EH (cell line): ENCODE measurements at regions not wholly inside any gene's neighbourhood (a gene's known extent, or its start where the extent isn't known, plus 50 kb on each side); places are given as distances from the start of the nearest gene placed in this dataset.
A peak's percentile ranks its signal among the peaks of the same experiment; 100 is the strongest.

Source experiments
- DNase-seq: peaks from one replicate; pipeline ENCODE4 v3.0.0-alpha.2; 2015; ENCODE audit warnings: low read depth

GRCh38 chr2:133768658-133769435 lies 200.6 kb upstream of the NCKAP5 start:
- no peak for DNase-seq

DNA sequence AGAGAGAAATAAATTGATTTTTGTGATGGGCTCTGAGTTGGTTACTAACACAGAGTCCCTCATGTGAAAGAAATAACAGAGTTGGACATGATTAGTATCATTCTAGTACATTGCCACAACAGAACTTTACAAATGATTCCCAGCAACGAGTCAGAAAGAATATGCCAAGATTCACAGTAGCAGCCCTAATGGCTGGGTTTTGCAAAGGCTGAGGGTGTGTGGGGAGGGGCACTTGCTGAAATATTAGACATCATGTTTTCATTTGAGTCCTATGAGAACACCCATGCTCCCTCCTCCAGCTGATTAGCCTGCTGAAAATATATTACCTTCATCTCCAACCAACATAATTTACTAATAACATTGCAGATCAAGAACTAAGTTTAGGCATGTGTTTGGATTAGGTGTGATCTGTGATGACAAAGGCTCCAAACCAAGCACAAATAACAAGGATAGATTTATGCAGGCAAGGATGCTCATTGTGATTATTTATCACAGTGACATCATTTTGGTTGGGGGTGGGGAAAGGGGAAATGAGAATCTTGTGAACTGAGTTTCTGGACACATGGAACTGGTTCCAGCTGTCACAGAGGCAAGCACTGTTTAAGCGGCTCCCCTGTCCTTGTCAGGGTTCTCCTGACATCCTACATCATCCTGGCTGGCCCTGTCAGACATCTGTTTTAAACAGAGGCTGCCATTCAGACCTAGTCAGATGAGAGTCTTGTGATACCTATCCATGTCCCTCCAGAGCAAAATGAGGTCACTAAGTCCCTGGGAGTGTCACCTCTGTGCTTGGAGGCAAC lies 205.8 kb upstream of the NCKAP5 start:
- DNase-seq: peak; percentile 18

GRCh38 chr2:133774654-133775015 lies 206.4 kb upstream of the NCKAP5 start:
- DNase-seq: no peak

DNA sequence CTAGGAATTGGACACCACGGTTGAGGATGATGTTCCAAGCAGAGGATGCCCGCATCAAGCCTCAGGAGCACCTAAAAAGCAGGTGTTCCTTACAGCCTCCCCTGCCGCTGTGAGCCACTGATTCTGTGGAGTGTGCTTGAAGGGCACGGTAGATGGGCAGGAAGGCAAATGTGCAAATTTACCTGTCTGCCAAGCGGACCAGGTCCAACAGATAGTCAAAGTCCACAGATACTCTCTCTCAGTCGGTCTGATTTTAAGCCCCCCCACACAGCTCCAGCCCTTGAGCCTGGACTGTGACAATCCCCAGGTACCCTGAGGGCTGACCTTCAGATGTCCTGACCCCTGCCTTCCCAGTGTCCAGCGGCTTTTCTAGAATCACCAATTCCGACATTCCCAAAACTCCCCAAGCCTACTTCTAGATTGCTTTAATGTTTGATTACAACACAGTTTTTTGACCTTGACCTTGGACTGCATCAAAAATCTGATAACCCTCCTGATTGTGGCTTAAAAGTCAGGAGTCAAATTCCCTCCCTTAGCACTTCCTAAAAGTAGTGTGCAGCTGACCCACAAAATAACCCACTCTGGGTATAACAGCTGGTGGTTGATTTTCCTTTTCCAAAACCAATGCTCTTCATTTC lies 208.8 kb upstream of the NCKAP5 start:
- DNase-seq: no peak

GRCh38 chr2:133777574-133777960 lies 209.3 kb upstream of the NCKAP5 start:
- DNase-seq: peak; percentile 83

DNA sequence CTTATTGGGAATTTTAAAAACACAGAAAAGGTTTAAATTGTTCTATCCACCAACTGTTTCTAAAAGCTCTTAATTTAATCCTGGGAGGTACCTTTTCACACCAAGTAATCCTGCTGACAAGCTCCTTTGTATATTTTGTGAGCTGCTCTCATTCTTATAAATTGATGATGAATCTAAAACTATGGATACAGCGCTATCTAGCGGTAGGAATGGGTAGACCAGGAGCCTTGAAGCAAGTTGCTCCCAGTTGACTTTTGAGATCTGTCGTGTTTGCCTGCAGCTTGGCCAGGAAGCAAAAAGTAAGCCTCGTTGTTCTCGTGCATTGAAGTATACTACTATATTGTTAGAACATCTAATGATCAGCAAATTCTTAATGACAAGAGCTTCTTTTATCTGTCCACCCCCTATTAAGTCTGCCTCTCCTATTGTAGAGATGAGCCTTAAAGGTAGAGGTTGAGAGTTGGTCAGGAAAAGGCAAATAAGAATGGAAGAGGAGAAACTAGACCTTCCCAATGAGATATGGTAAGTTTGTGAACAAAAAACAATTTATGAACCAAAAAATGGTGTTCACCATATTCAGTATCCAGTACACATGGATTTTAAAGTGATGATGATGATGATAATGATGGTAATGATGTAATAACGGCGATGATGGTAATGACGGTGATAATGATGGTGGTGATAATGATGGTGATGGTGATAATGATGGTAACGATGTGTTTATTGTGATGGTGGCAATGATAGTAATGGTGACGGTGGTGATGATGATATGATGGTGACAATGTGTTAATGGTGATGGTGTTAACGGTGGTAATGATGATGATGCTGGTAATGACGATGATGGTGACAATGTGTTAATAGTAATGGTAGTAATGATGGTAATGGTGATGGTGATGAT lies 212.1 kb upstream of the NCKAP5 start:
- peak; percentile 83 for DNase-seq

DNA sequence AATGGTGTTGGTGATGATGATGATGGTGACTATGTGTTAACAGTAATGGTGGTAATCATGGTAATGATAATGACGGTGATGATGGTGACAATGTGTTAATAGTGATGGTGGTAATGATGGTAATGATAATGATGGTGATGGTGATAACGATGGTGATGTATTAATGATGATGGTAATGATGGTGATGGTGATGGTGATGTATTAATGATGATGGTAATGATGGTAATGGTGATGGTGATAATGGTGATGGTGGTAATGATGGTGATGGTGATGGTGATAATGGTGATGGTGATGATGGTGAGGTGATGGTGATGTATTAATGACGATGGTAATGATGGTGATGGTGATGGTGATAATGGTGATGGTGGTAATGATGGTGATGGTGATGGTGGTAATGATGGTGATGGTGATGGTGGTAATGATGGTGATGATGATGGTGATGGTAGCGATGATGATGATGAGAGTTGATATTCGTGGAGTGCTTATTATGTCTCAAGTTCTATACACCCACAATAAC lies 212.8 kb upstream of the NCKAP5 start:
- DNase-seq: no peak

DNA sequence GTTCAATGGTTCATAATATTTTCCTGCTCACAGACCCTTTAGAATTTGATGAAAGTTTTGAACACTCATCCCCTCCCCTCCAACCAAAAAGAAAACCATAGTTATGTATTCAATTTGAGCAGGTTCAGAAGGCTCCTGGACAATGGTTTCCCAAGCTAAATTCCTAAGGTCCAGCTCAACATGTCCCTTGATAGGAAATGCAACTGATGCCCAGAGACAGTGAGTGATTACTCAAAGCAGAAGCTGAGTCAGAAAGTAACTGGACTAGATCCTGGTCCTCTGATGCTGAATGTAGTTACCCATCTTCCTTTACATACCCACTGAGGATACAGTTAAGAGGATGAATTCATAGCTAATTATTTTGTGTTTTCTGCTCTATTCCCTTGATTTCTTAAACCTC lies 218.9 kb upstream of the NCKAP5 start:
- peak; percentile 82 for DNase-seq

DNA sequence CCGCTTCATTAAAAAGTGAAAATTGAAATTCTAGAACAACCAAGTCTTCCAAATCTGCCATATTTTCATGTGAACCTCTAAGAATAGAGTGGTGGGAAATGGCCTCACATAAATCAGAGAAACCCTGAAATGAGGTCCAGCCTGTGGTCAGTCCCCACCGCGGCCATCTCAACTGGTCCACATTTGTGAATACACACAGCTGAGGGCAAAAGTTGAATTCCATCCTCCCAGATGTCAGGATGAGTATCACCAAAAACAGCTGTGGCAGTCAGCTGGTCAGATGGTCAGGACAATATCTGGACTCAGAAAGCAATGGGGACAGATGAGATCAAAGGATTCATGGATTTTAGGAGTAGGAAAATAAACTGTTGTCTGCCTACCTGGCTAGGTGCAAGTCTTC lies 219.4 kb upstream of the NCKAP5 start:
- peak; percentile 11 for DNase-seq

DNA sequence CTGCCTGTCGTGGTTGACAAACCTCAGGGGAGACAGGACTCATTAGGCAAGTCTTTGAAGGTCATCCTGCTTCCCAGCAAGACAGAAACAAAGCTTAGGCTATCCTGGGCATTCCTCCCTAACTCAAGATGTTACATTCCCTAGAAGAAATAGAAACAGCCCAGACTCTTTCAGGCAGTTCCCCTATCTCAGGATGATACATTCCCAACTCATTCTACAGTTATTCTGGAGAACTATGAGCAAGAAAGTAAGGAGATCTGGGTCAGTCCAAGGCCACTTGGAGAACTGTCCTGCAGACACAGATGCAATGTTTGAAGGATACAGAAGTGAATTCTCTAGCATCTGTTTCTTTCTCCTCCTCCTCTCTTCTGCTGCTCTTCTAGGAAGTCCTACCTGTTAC lies 220.1 kb upstream of the NCKAP5 start:
- peak; percentile 74 for DNase-seq

DNA sequence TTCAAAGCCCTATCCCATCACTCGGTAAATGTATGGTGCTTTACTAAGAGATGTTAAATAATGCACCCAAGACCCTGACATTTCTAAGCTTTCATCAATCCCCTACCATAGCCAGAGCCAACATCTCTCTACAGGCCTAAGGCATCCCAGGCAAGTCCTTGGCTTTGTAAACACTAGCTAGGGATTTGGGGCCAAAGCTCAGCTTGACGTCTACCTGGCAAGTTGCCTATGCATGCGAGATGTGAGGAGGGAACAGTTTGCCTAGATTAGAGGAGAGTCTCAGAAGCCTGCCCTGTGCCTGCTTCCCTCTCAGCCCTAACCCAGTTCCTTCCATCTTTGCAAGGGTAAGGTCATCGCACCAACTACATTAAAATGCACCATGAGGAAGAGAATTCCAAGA lies 221.5 kb upstream of the NCKAP5 start:
- peak; percentile 18 for DNase-seq

DNA sequence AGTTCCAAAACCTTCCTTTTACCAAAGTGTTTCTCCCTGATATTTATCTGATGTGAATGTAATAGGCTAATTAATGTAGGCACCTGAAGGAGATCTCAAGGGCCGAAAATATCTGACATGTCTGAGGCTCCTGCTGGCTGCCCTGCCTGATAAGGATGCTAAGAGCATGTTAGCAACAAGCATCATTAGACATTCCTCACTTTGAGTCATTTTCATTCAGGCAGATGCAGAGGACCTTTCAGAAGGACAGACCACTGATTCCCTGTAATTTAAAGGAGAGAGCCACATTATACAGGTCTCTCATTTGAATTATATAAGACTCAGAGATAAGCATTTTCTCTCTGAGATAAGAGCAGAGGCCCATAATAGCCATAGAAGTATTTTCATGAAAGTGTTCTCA lies 222.4 kb upstream of the NCKAP5 start:
- peak; percentile 74 for DNase-seq

DNA sequence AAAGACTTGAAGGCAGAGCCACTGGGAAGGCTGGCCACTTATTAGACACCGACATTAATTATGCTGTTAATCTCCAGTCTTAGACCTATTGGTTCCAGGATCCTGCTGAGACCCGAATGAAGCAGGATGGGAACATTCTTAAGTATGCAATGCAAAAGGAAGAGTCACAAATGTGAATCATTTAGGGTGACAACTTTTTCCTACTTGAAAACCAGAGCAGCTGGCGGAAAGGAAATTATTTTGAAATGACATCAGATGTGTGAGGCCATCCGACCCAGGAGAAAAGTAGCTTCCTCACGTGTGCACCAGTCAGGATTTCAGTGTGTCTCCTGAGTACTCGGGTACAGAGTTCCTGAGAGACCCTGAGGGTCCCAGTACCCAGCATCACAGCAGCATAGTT lies 222.9 kb upstream of the NCKAP5 start:
- peak; percentile 93 for DNase-seq

DNA sequence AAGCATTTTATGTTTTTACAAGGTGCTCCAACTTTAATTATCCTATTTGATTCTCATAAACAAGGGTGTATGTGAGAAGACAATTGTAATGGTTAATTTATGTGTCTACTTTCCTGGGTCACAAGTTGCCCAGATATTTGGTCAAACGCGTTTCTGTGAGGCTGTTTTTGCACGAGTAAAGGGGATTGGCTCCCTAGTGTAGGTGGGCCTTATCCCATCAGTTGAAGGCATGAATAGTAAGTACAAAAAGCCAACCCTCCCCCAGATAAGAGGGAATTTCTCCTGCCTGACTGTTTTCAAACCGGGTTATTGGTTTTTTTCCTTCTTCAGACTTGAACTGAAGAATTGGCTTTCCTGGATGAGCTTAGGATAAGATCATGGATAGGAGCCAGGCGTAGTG lies 224.0 kb upstream of the NCKAP5 start:
- DNase-seq: no peak

- DNase-seq: no peak
These were observed 225.9 kb upstream of the NCKAP5 start for GRCh38 chr2:133794114-133794513.

DNA sequence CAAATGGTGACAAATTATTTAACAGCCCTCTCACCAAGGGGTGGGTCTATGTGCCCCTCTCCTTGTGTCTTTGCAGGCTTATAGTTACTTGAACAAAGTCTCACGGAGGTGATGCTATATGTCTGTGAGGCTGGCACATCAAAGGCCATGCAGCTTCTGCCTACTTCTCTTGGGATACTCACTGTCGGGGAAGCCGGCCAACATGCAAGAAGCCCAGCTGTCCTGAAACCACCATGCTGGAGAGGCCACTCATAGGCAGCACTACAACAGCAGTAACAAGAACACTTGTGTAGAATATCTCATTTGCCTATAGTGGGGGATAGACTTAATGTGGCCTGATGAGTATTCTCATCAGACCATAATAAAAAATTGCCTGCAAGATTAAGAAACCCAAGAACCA lies 233.7 kb upstream of the NCKAP5 start:
- no peak for DNase-seq

GRCh38 chr2:133802409-133803039 lies 234.3 kb upstream of the NCKAP5 start:
- no peak for DNase-seq

GRCh38 chr2:133806564-133806963 lies 238.3 kb upstream of the NCKAP5 start:
- no peak for DNase-seq

- no peak for DNase-seq
These were observed 241.2 kb upstream of the NCKAP5 start for GRCh38 chr2:133809485-133809884.

- no peak for DNase-seq
These were observed 242.3 kb upstream of the NCKAP5 start for GRCh38 chr2:133810559-133810958.

GRCh38 chr2:133811409-133812125 lies 243.3 kb upstream of the NCKAP5 start:
- no peak for DNase-seq
